Heart left ventricle (tissue), 16 donors: ENCODE measurements at regions not wholly inside any gene's neighbourhood (a gene's known extent, or its start where the extent isn't known, plus 50 kb on each side); places are given as distances from the start of the nearest gene placed in this dataset.

Source experiments
- ATAC-seq, 4 donors: fragments of 200-7000 bp; cut with Tn5 transposase; one replicate each; pipeline ENCODE4 v1.9.1; 2020 to 2022; ENCODE audit warnings: moderate library complexity in 4 of 4, mild to moderate bottlenecking in 3 of 4, moderate number of reproducible peaks in 1 of 4
- DNase-seq, 5 donors: peaks; one replicate each; pipeline ENCODE4 v3.0.0-alpha.2; 2020
- H3K27ac ChIP-seq, 12 donors: fragments of 200-600 bp; sonication (generic) in 4 of 12; one replicate each; pipeline versions ENCODE4 v1.5.0 to v1.8.0; 2016 to 2022; ENCODE audit warnings: mild to moderate bottlenecking in 2 of 12
- H3K27me3 ChIP-seq, 9 donors: fragments of 200-600 bp; sonication (generic) in 2 of 9; one replicate each; pipeline versions ENCODE4 v1.5.1 to v1.8.0; 2016 to 2022; ENCODE audit warnings: mild to moderate bottlenecking in 3 of 9
- H3K36me3 ChIP-seq, 9 donors: fragments of 200-600 bp; sonication (generic) in 2 of 9; one replicate each; pipeline versions ENCODE4 v1.5.0 to v1.8.0; 2018 to 2022; ENCODE audit warnings: mild to moderate bottlenecking in 2 of 9
- H3K4me1 ChIP-seq, 12 donors: fragments of 200-600 bp; sonication (generic) in 4 of 12; one replicate each; pipeline versions ENCODE4 v1.5.0 to v1.8.0; 2016 to 2022; ENCODE audit warnings: mild to moderate bottlenecking in 3 of 12
- H3K4me3 ChIP-seq, 12 donors: fragments of 200-600 bp; sonication (generic) in 4 of 12; one replicate each; pipeline versions ENCODE4 v1.5.0 to v1.8.0; 2017 to 2022; ENCODE audit warnings: mild to moderate bottlenecking in 9 of 12, moderate library complexity in 4 of 12
- H3K9me3 ChIP-seq, 12 donors: fragments of 200-600 bp; sonication (generic) in 4 of 12; one replicate each; pipeline versions ENCODE4 v1.5.0 to v1.8.0; 2016 to 2022; ENCODE audit warnings: mild to moderate bottlenecking in 1 of 12
- POLR2A ChIP-seq, 2 donors: fragments of 450-650 bp; IDR thresholded peaks; one replicate each; pipeline ENCODE4 v1.6.1; 2017; ENCODE audit warnings: antibody characterized with exemption in 2 of 2, mild to moderate bottlenecking in 2 of 2, moderate library complexity in 2 of 2
- WGBS, 4 donors: extraction: QIAGEN DNeasy Blood & Tissue Kit in 2 of 4; methylation state at CpG; one replicate each; pipeline versions ENCODE4 v1.1.5 to v1.1.7; 2013 to 2018; 5-methylcytosine and 5-hydroxymethylcytosine counted together
- intact Hi-C, 10 donors: fragments of 100-400 bp; cut with DNase I; formaldehyde crosslinking; loops; one replicate each; pipeline versions ENCODE4 v1.11.1 to v1.14.2; 2022
- TF ChIP-seq, protein P1 (sequence below), 12 donors: fragments of 200-600 bp; sonication (generic) in 4 of 12; IDR thresholded peaks; one replicate each; pipeline versions ENCODE4 v1.5.0 to v1.8.0; 2018 to 2022; ENCODE audit warnings: antibody characterized with exemption in 12 of 12, mild to moderate bottlenecking in 5 of 12
- donor health status: ischemic (EF 13 %, LVEDD 7.1; RV severe dilation, severe dysfunction).
- donor health status: healthy with polysubstance abuse.
- donor health status: DM: no; HTN: yes; CAD: no.
- donor health status: DM: no; HTN: no; CAD: no.
- donor health status: ischemic (EF 25% LVEDD 6.9; RV normal size, moderate dysfunction).
- donor health status: ischemic (EF 25% LVEDD 5.7; RV mildly dilated, moderate dysfunction).
- donor health status: healthy.
- donor health status: DM: yes; HTN: yes; CAD: no.
- donor health status: ischemic (EF 35%, LVEDD 5.7; RV mildly dilated, moderate dysfunction).
- donor health status: nonischemic (EF 11% LVEDD 7.7; RV severe dilation, severe dysfunction).
- donor health status: DM: yes; HTN: yes; CAD: no.
- donor health status: PGD.
- donor health status: ischemic (EF 29% LVEDD 5.4; RV normal size, mild dysfunction).
- donor health status: nonischemic (EF 23%, LVEDD 6.1; RV moderate dilation, normal function).

DNA sequence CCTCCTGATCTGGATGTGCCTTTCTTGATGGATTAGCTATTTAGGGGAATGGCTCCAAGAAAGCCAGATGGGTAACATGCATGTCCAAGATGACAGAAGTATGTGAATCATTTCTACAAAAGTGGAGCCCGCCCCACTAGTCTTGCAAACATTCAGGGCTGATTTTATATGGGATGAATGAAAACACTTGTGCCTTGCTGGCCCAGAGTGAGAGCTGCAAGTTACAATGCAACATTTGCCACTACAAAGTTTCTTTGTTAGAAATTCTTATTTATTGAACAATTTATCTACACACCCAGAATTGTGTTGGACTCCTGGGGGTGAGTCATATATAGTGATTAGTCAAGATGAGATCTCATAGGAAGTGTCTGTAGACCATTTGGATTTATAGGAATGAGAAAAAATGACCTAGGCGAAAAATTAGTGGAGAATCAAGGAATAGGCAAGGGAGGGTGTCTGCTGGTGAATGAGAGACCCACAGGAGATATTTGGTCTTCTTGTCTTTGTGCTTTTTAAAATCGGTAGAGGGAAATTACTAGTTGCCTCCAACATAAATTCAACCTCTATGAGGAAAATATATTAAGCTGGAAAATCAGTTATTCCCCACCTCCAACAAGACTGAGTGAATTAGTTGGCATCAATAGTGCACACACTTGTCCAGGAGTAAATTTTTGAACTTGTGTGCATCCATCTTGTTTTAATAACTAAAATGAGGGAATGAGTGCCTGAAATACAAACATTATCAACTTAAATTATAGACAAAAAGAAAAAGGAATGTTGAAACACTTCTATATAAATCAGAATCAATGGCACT, 53.5 kb upstream of the DCBLD2 start:
- no peak for DNase-seq
- TF ChIP-seq, protein P1, sequence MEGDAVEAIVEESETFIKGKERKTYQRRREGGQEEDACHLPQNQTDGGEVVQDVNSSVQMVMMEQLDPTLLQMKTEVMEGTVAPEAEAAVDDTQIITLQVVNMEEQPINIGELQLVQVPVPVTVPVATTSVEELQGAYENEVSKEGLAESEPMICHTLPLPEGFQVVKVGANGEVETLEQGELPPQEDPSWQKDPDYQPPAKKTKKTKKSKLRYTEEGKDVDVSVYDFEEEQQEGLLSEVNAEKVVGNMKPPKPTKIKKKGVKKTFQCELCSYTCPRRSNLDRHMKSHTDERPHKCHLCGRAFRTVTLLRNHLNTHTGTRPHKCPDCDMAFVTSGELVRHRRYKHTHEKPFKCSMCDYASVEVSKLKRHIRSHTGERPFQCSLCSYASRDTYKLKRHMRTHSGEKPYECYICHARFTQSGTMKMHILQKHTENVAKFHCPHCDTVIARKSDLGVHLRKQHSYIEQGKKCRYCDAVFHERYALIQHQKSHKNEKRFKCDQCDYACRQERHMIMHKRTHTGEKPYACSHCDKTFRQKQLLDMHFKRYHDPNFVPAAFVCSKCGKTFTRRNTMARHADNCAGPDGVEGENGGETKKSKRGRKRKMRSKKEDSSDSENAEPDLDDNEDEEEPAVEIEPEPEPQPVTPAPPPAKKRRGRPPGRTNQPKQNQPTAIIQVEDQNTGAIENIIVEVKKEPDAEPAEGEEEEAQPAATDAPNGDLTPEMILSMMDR (IDR thresholded peaks at IDR 0.05): no peak
- TF ChIP-seq POLR2A (IDR thresholded peaks at IDR 0.05): no peak
- WGBS, 4 donors: 80 to 86% (median 85%) methylated on average over 3 of the region's 3 CpGs
- H3K36me3 ChIP-seq: no peaks in the 10 kb centered on the region
- intact Hi-C loops: no loop called here
- no peaks in the 10 kb centered on the region for H3K4me1 ChIP-seq
- no peak for ATAC-seq
- H3K27ac ChIP-seq: no peak overlapping the region
- no peak overlapping the region for H3K4me3 ChIP-seq
- H3K9me3 ChIP-seq: no peaks in the 10 kb centered on the region
- no peaks in the 10 kb centered on the region for H3K27me3 ChIP-seq

DNA sequence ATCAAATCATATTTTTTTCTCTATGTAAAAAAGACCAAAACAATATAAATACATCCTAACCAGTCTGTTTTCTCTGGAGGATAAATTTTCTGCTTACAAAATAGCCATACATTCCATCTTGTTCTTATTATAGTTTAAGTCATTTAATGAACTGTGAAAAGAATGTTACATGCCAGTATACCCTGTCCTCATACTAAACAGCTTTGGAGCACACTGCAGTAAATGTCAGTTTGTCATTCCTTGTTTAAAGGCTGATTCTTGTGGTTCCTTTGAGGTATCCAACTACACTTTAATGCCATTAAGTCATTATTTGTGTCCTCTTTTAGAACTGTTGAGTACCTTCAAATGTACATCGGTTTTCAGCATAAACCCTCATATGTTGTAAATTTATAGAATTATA, 52.7 kb upstream of the DCBLD2 start:
- 66 to 75% (median 72%) methylated on average over 1 of the region's 1 CpG for WGBS, 4 donors
- Histone ChIP-seq H3K36me3 (no peaks in the 10 kb centered on the region), H3K4me3 (no peak overlapping the region), H3K27ac (no peak overlapping the region), H3K9me3 (peaks cover 0 to 4% (median 0%) of the 10 kb centered on the region in 12 donors), H3K4me1 (no peaks in the 10 kb centered on the region), H3K27me3 (no peaks in the 10 kb centered on the region)
- ATAC-seq: no peak
- TF ChIP-seq POLR2A (IDR thresholded peaks at IDR 0.05): no peak
- TF ChIP-seq, protein P1 (IDR thresholded peaks at IDR 0.05): no peak
- intact Hi-C loops: no loop called here
- no peak for DNase-seq

DNA sequence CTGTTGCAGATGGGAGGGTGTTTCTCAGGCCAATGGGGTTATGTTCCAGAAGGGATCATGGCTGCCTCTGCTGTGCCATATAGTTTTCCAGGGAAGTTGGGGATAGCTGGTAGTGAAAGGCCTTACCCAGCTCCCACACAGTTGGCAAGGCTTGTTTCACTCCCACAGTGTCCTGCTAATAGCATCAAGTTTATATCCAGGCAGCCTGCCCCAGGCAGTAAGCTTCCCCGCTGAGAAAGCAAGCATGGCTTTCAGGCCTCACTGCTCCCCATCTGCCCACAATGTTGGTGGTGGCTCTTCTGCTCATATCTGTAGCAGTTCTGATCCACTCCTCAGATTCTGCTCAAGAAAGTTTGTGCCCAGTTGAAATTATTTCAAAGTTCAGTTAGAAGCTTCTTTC, 50.9 kb upstream of the DCBLD2 start:
- Histone ChIP-seq H3K27me3 (no peaks in the 10 kb centered on the region), H3K9me3 (peaks cover 0 to 4% (median 0%) of the 10 kb centered on the region in 12 donors), H3K4me1 (no peaks in the 10 kb centered on the region), H3K27ac (no peak overlapping the region), H3K4me3 (no peak overlapping the region), H3K36me3 (no peaks in the 10 kb centered on the region)
- ATAC-seq: no peak
- no peak for TF ChIP-seq POLR2A (IDR thresholded peaks at IDR 0.05)
- TF ChIP-seq, protein P1 (IDR thresholded peaks at IDR 0.05): no peak
- WGBS, 4 donors: 88 to 97% (median 94%) methylated on average over 1 of the region's 1 CpG
- no peak for DNase-seq
- intact Hi-C loops: no loop called here
